ENCODE measurements at regions not wholly inside any gene's neighbourhood (a gene's known extent, or its start where the extent isn't known, plus 50 kb on each side); places are given as distances from the start of the nearest gene placed in this dataset.
A peak's percentile ranks its signal among the peaks of the same experiment; 100 is the strongest.

DNA sequence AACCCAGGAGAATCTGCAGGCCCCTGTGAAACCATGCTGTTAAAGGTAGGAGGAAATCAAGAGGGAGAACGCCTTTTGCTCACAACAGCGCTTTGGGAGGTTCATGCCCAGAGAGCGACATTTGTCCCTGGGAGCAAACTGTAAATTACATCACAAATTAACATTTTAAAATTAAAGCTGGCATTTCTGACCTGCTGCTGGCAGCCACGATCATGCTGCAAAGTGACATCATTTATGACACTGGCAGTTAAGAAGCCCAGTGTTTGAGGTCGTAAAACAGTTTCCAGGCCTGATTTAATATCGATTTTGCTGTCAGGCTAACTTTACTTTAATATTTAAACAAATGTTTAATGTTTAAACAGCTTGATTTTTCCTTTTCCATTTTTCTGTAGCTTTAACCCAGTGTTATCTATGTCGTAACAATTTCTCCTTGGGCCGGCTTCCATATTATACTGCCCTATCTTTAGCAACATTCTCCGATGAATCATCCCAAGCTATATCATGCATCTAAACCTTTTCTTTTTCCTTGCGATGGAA, 86.5 kb upstream of the NPVF start:
- no peaks in the 10 kb centered on the region for H3K9me3 ChIP-seq (replicated peaks; ENCODE audit: control insufficient read depth, insufficient read depth, low read length)
- H3K9ac ChIP-seq (replicated peaks; ENCODE audit: extremely low read depth, insufficient read depth, low read length): no peak overlapping the region
- DNase-seq (ENCODE audit: low read depth, low spot score) (peak; percentile 10), FAIRE-seq (no peak)
- no peak overlapping the region for H2AFZ ChIP-seq (ENCODE audit: low read depth, low read length)
- dilution Hi-C loops (cut with MboI; ENCODE audit: extremely low pct_ligation_motif_present, low sequenced_read_pairs) (no loop called here), intact Hi-C loops (cut with micrococcal nuclease) (no loop called here)
- H3K36me3 ChIP-seq (ENCODE audit: control insufficient read depth in 2 of 2, extremely low read depth in 1 of 2, insufficient read depth in 2 of 2, low read length in 2 of 2): no peaks in the 10 kb centered on the region
- no peaks in the 10 kb centered on the region for H3K9me1 ChIP-seq (replicated peaks; ENCODE audit: control insufficient read depth, extremely low read depth, insufficient read depth, low read length)
- TF ChIP-seq JUN (IDR thresholded peaks at IDR 0.05; ENCODE audit: borderline replicate concordance, insufficient read depth, insufficient read length, low read depth) (no peak), FOS (IDR thresholded peaks at IDR 0.05; ENCODE audit: borderline replicate concordance, insufficient read depth, low read length) (no peak), POLR2A (IDR thresholded peaks at IDR 0.05; ENCODE audit: low read depth, low read length) (no peak), MYC (IDR thresholded peaks at IDR 0.05; ENCODE audit: low read depth, low read length) (no peak), POLR2AphosphoS5 (IDR thresholded peaks at IDR 0.05; ENCODE audit: insufficient read depth, low read depth, low read length) (no peak), CTCF (IDR thresholded peaks at IDR 0.05; ENCODE audit: extremely low read depth in 1 of 2, insufficient read depth in 1 of 2, low read depth in 1 of 2, low read length in 2 of 2) (no peak), GATA2 (IDR thresholded peaks at IDR 0.05; ENCODE audit: insufficient read depth, insufficient read length, low read depth, low read length) (no peak), EZH2 (IDR thresholded peaks at IDR 0.05; ENCODE audit: borderline replicate concordance, low read depth, low read length, severe bottlenecking) (no peak)
- TF ChIP-seq, protein P1, sequence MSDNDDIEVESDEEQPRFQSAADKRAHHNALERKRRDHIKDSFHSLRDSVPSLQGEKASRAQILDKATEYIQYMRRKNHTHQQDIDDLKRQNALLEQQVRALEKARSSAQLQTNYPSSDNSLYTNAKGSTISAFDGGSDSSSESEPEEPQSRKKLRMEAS (IDR thresholded peaks at IDR 0.05; ENCODE audit: insufficient read depth, insufficient read length): no peak
- no peak overlapping the region for H3K4me3 ChIP-seq (replicated peaks in 1 of 3; ENCODE audit: insufficient read depth in 1 of 3, low read depth in 1 of 3, low read length in 3 of 3)
- BruUV-seq (replicated peaks): no TSS peak
- CTCF ChIA-PET: interaction anchor here (1.1 to 1.5 kb wide), 2 partner anchors 12 to 16 kb away, joined by 3 to 4 read pairs; no protein-coding TSS in a partner anchor
- H3K79me2 ChIP-seq (ENCODE audit: control insufficient read depth, insufficient read depth, low read length): no peaks in the 10 kb centered on the region
- peaks cover 0 to 1% of the 10 kb centered on the region in 2 experiments for H3K27me3 ChIP-seq (ENCODE audit: control insufficient read depth in 2 of 2, insufficient read depth in 2 of 2, low read length in 2 of 2)
- H3K27ac ChIP-seq (ENCODE audit: insufficient read depth, low read depth, low read length): no peak overlapping the region
- POLR2A ChIA-PET: no interaction called here
- no peaks in the 10 kb centered on the region for H4K20me1 ChIP-seq (replicated peaks; ENCODE audit: control insufficient read depth, extremely low read depth, insufficient read depth, low read length)
- H3K4me2 ChIP-seq (ENCODE audit: insufficient read depth, low read length): no peak overlapping the region
- no peaks in the 10 kb centered on the region for H3K4me1 ChIP-seq (ENCODE audit: control insufficient read depth, extremely low read depth, insufficient read depth, low read length)
